PC-3 (cell line): ENCODE measurements at regions not wholly inside any gene's neighbourhood (a gene's known extent, or its start where the extent isn't known, plus 50 kb on each side); places are given as distances from the start of the nearest gene placed in this dataset.

Experiments used
- ATAC-seq: fragments of 200-7000 bp; cut with Tn5 transposase; 2 replicates; pipeline ENCODE4 v1.9.1; 2020; ENCODE audit warnings: mild to moderate bottlenecking, moderate library complexity
- BruUV-seq: library from RNA; stranded (reverse); fragments of 400-500 nt; replicated peaks from 2 replicates; lab custom pipeline; 2021; lab: Mats Ljungman, UMichigan
- CTCF ChIA-PET: fragments of 300-600 bp; sonication (Branson Sonifier 250); formaldehyde crosslinking; loops from one replicate; lab custom pipeline; 2022; ENCODE audit warnings: antibody characterized with exemption; lab: Charles Lee
- POLR2A ChIA-PET: fragments of 300-600 bp; sonication (Branson Sonifier 250); formaldehyde crosslinking; loops from one replicate; lab custom pipeline; 2022; ENCODE audit warnings: antibody characterized with exemption; ENCODE audit not compliant: unreplicated experiment; lab: Charles Lee
- DNase-seq: peaks from one replicate; pipeline ENCODE4 v3.0.0-alpha.2; 2015
- H2AFZ ChIP-seq: fragments of 300-600 bp; sonication (generic); 2 replicates; pipeline ENCODE4 v1.6.0; 2016; ENCODE audit warnings: antibody characterized with exemption, low read length
- H3F3A ChIP-seq: fragments of 300-600 bp; sonication (generic); one replicate; pipeline ENCODE4 v1.6.0; 2017; ENCODE audit warnings: antibody characterized with exemption, low read length, control low read depth, mild to moderate bottlenecking; ENCODE audit not compliant: unreplicated experiment
- H3K27ac ChIP-seq: fragments of 300-600 bp; sonication (generic); 2 replicates; pipeline ENCODE4 v1.5.1; 2016; ENCODE audit warnings: mild to moderate bottlenecking, low read length
- H3K27me3 ChIP-seq: fragments of 300-600 bp; sonication (generic); 2 replicates; pipeline ENCODE4 v1.6.1; 2016; ENCODE audit warnings: low read length, mixed read lengths
- H3K36me3 ChIP-seq: fragments of 300-600 bp; sonication (generic); 2 replicates; pipeline ENCODE4 v1.6.1; 2016; ENCODE audit warnings: low read depth, mixed run types, low read length, mixed read lengths
- H3K4me1 ChIP-seq: fragments of 300-600 bp; sonication (generic); 2 replicates; pipeline ENCODE4 v1.5.1; 2016; ENCODE audit warnings: low read length; ENCODE audit not compliant: insufficient read depth
- H3K4me2 ChIP-seq: fragments of 300-600 bp; sonication (generic); 2 replicates; pipeline ENCODE4 v1.6.0; 2016; ENCODE audit warnings: low read length
- H3K4me3 ChIP-seq: fragments of 300-600 bp; sonication (generic); 2 replicates; pipeline ENCODE4 v1.5.1; 2016; ENCODE audit warnings: mild to moderate bottlenecking, low read length, mixed read lengths
- H3K79me2 ChIP-seq: fragments of 300-600 bp; sonication (generic); 2 replicates; pipeline ENCODE4 v1.6.1; 2017; ENCODE audit warnings: low read length, mixed read lengths
- H3K9ac ChIP-seq: fragments of 300-600 bp; sonication (generic); 2 replicates; pipeline ENCODE4 v1.6.0; 2016; ENCODE audit warnings: mild to moderate bottlenecking, low read length
- H3K9me2 ChIP-seq: fragments of 300-600 bp; sonication (generic); replicated peaks from 2 replicates; pipeline ENCODE4 v1.6.1; 2016; ENCODE audit warnings: mixed run types, low read length, mixed read lengths
- H3K9me3 ChIP-seq: fragments of 300-600 bp; sonication (generic); 2 replicates; pipeline ENCODE4 v1.6.1; 2016; ENCODE audit warnings: low read length, mixed read lengths
- H4K20me1 ChIP-seq: fragments of 300-600 bp; sonication (generic); 2 replicates; pipeline ENCODE4 v1.6.1; 2016; ENCODE audit warnings: low read length, mixed read lengths
- EZH2 ChIP-seq: fragments of 300-600 bp; sonication (generic); IDR thresholded peaks from one replicate; pipeline ENCODE4 v1.6.1; 2017; ENCODE audit warnings: antibody characterized with exemption, mild to moderate bottlenecking, low read length; ENCODE audit not compliant: unreplicated experiment
- EZH2phosphoT487 ChIP-seq: fragments of 300-600 bp; sonication (generic); IDR thresholded peaks from 2 replicates; pipeline ENCODE4 v1.6.1; 2018; ENCODE audit warnings: mild to moderate bottlenecking, antibody characterized with exemption, low read length, borderline replicate concordance
- intact Hi-C: fragments of 100-400 bp; cut with micrococcal nuclease; formaldehyde crosslinking; loops from 2 replicates; pipeline ENCODE4 v1.9.0; 2023
- TF ChIP-seq, protein P1 (sequence below): fragments of 300-600 bp; sonication (generic); conservative IDR thresholded peaks from 2 replicates; pipeline ENCODE4 v1.5.1; 2017; ENCODE audit warnings: antibody characterized with exemption, low read depth, mild to moderate bottlenecking, low read length

DNA sequence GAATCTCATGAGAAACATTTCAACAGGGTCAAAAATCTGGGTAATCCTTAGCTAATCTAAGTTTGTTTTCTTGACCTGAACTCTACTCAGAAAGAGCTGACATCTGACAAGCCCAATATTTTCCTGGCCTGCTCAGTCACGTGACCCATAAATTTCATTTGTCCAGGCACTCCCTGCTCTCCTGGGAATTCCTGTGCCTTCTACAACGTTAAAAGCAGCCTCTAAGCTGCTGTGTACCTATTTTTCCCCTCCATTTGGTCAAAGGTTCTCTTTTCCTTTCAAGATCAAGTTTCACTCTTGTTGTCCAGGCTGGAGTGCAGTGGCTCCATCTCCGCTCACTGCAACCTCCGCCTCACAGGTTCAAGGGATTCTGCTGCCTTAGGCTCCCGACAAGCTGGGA is 148.8 kb upstream of the ABCA1 start:
- H3K4me1 ChIP-seq, result peaks cover 20% of the 10 kb centered on the region
- ChIA-PET CTCF (no interaction called here), POLR2A (no interaction called here)
- H3K9me2 ChIP-seq, result no peaks in the 10 kb centered on the region
- H3K9me3 ChIP-seq, result no peaks in the 10 kb centered on the region
- no peaks in the 10 kb centered on the region for H3K36me3 ChIP-seq
- no peak for TF ChIP-seq EZH2
- no peak overlapping the region for H3K27ac ChIP-seq
- no TSS peak for BruUV-seq
- H4K20me1 ChIP-seq, result no peaks in the 10 kb centered on the region
- H3K4me3 ChIP-seq, result no peak overlapping the region
- ATAC-seq (no peak), DNase-seq (no peak)
- no peak overlapping the region for H2AFZ ChIP-seq
- H3F3A ChIP-seq, result no peaks in the 10 kb centered on the region
- H3K79me2 ChIP-seq, result no peaks in the 10 kb centered on the region
- no peak overlapping the region for H3K9ac ChIP-seq
- H3K27me3 ChIP-seq, result no peaks in the 10 kb centered on the region
- H3K4me2 ChIP-seq, result no peak overlapping the region
- intact Hi-C loops, result no loop called here

- no peaks in the 10 kb centered on the region for H3K4me1 ChIP-seq
- no peaks in the 10 kb centered on the region for H4K20me1 ChIP-seq
- ChIA-PET CTCF (no interaction called here), POLR2A (no interaction called here)
- H3F3A ChIP-seq, result no peaks in the 10 kb centered on the region
- no peak overlapping the region for H2AFZ ChIP-seq
- no peak overlapping the region for H3K27ac ChIP-seq
- H3K36me3 ChIP-seq, result no peaks in the 10 kb centered on the region
- TF ChIP-seq EZH2 (no peak), EZH2phosphoT487 (no peak)
- TF ChIP-seq, protein P1, sequence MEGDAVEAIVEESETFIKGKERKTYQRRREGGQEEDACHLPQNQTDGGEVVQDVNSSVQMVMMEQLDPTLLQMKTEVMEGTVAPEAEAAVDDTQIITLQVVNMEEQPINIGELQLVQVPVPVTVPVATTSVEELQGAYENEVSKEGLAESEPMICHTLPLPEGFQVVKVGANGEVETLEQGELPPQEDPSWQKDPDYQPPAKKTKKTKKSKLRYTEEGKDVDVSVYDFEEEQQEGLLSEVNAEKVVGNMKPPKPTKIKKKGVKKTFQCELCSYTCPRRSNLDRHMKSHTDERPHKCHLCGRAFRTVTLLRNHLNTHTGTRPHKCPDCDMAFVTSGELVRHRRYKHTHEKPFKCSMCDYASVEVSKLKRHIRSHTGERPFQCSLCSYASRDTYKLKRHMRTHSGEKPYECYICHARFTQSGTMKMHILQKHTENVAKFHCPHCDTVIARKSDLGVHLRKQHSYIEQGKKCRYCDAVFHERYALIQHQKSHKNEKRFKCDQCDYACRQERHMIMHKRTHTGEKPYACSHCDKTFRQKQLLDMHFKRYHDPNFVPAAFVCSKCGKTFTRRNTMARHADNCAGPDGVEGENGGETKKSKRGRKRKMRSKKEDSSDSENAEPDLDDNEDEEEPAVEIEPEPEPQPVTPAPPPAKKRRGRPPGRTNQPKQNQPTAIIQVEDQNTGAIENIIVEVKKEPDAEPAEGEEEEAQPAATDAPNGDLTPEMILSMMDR, result no peak
- ATAC-seq (no peak), DNase-seq (peak; percentile 26)
- no TSS peak for BruUV-seq
- no peak overlapping the region for H3K9ac ChIP-seq
- H3K9me2 ChIP-seq, result no peaks in the 10 kb centered on the region
- no peak overlapping the region for H3K4me2 ChIP-seq
- H3K27me3 ChIP-seq, result no peaks in the 10 kb centered on the region
- intact Hi-C loops, result no loop called here
- no peaks in the 10 kb centered on the region for H3K9me3 ChIP-seq
- H3K79me2 ChIP-seq, result no peaks in the 10 kb centered on the region
- no peak overlapping the region for H3K4me3 ChIP-seq
These were observed 151.5 kb upstream of the ABCA1 start for GRCh38 chr9:105079457-105079856.

GRCh38 chr9:105082843-105083242 is 154.9 kb upstream of the ABCA1 start:
- no peak overlapping the region for H3K4me2 ChIP-seq
- H3K4me1 ChIP-seq, result no peaks in the 10 kb centered on the region
- POLR2A ChIA-PET, result no interaction called here

More at GRCh38 chr9:105082843-105083242, 154.9 kb upstream of the ABCA1 start:
- intact Hi-C loops, result loop anchor here (10.0 kb wide), 1 partner anchor 158 kb away; the partner anchor contains the start of gene ABCA1
- Histone ChIP-seq H3K9me3 (no peaks in the 10 kb centered on the region), H3K79me2 (no peaks in the 10 kb centered on the region), H3K27me3 (no peaks in the 10 kb centered on the region), H3F3A (no peaks in the 10 kb centered on the region), H3K4me3 (no peak overlapping the region), H3K9me2 (no peaks in the 10 kb centered on the region), H3K27ac (no peak overlapping the region), H2AFZ (no peak overlapping the region), H3K36me3 (no peaks in the 10 kb centered on the region), H4K20me1 (no peaks in the 10 kb centered on the region), H3K9ac (no peak overlapping the region)
- BruUV-seq, result no TSS peak
- CTCF ChIA-PET, result interaction anchor here (0.6 kb wide), 1 partner anchor 156 kb away, joined by 5 read pairs; no protein-coding TSS in a partner anchor
- ATAC-seq (no peak), DNase-seq (no peak)
- TF ChIP-seq, protein P1, result no peak
- TF ChIP-seq EZH2phosphoT487 (no peak), EZH2 (no peak)
